Vagina (tissue), 2 donors: ENCODE measurements at regions not wholly inside any gene's neighbourhood (a gene's known extent, or its start where the extent isn't known, plus 50 kb on each side); places are given as distances from the start of the nearest gene placed in this dataset.

ENCODE experiments used
- CTCF ChIP-seq, 3 experiments: fragments of 450-650 bp in 2 of 3; fragments of 200-600 bp in 1 of 3; sonication (generic) in 1 of 3; IDR thresholded peaks; one replicate each; pipeline ENCODE4 v1.5.1; 2017 to 2019; ENCODE audit warnings: antibody characterized with exemption in 3 of 3, mild to moderate bottlenecking in 2 of 3, moderate library complexity in 2 of 3
- POLR2A ChIP-seq, 2 donors: fragments of 450-650 bp; IDR thresholded peaks; one replicate each; pipeline ENCODE4 v1.6.1; 2017; ENCODE audit warnings: antibody characterized with exemption in 2 of 2, mild to moderate bottlenecking in 2 of 2, moderate library complexity in 2 of 2
- POLR2AphosphoS5 ChIP-seq, 2 donors: sonication (generic); formaldehyde crosslinking; IDR thresholded peaks; one replicate each; pipeline ENCODE4 v1.9.0; 2017; ENCODE audit warnings: antibody characterized with exemption in 2 of 2, mild to moderate bottlenecking in 2 of 2, low read depth in 1 of 2; ENCODE audit not compliant: insufficient read depth in 1 of 2

- no peak for TF ChIP-seq CTCF (IDR thresholded peaks at IDR 0.05)
- TF ChIP-seq POLR2AphosphoS5 (IDR thresholded peaks at IDR 0.05; ENCODE audit: insufficient read depth in 1 of 2, low read depth in 1 of 2) = no peak
- no peak for TF ChIP-seq POLR2A (IDR thresholded peaks at IDR 0.05)
Observed at GRCh38 chr4:17322514-17322913, 189.4 kb downstream of the QDPR start.
